Vagina (tissue), 2 donors: ENCODE measurements at regions not wholly inside any gene's neighbourhood (a gene's known extent, or its start where the extent isn't known, plus 50 kb on each side); places are given as distances from the start of the nearest gene placed in this dataset.

ENCODE experiments used
- DNase-seq, 2 donors: peaks; one replicate each; pipeline ENCODE4 v3.0.0-alpha.2; 2017; ENCODE audit errors: extremely low spot score in 2 of 2
- H3K27ac ChIP-seq: fragments of 200-600 bp; sonication (generic); one replicate; pipeline ENCODE4 v1.5.1; 2019
- H3K27me3 ChIP-seq: fragments of 200-600 bp; sonication (generic); one replicate; pipeline ENCODE4 v1.5.1; 2019
- H3K36me3 ChIP-seq, 2 donors: fragments of 200-600 bp; sonication (generic); one replicate each; pipeline ENCODE4 v1.5.1; 2017 to 2019
- H3K4me1 ChIP-seq: fragments of 200-600 bp; sonication (generic); one replicate; pipeline ENCODE4 v1.5.1; 2019
- H3K4me3 ChIP-seq, 2 donors: fragments of 200-600 bp; sonication (generic); 1 replicate in 1 of 2; 2 replicates in 1 of 2; pipeline ENCODE4 v1.5.1; 2016 to 2019
- H3K9me3 ChIP-seq: fragments of 200-600 bp; sonication (generic); one replicate; pipeline ENCODE4 v1.5.1; 2019
- CTCF ChIP-seq, 3 experiments: fragments of 450-650 bp in 2 of 3; fragments of 200-600 bp in 1 of 3; sonication (generic) in 1 of 3; IDR thresholded peaks; one replicate each; pipeline ENCODE4 v1.5.1; 2017 to 2019; ENCODE audit warnings: antibody characterized with exemption in 3 of 3, mild to moderate bottlenecking in 2 of 3, moderate library complexity in 2 of 3
- POLR2A ChIP-seq, 2 donors: fragments of 450-650 bp; IDR thresholded peaks; one replicate each; pipeline ENCODE4 v1.6.1; 2017; ENCODE audit warnings: antibody characterized with exemption in 2 of 2, mild to moderate bottlenecking in 2 of 2, moderate library complexity in 2 of 2
- POLR2AphosphoS5 ChIP-seq, 2 donors: sonication (generic); formaldehyde crosslinking; IDR thresholded peaks; one replicate each; pipeline ENCODE4 v1.9.0; 2017; ENCODE audit warnings: antibody characterized with exemption in 2 of 2, mild to moderate bottlenecking in 2 of 2, low read depth in 1 of 2; ENCODE audit not compliant: insufficient read depth in 1 of 2
- intact Hi-C: fragments of 100-400 bp; cut with DNase I; formaldehyde crosslinking; loops from one replicate; pipeline ENCODE4 v1.15.1; 2023

- Histone ChIP-seq H3K27me3 (no peaks in the 10 kb centered on the region), H3K36me3 (no peaks in the 10 kb centered on the region), H3K4me1 (no peaks in the 10 kb centered on the region), H3K9me3 (no peaks in the 10 kb centered on the region), H3K27ac (no peak overlapping the region), H3K4me3 (no peak overlapping the region)
- intact Hi-C loops: no loop called here
- TF ChIP-seq POLR2A (IDR thresholded peaks at IDR 0.05) (no peak), POLR2AphosphoS5 (IDR thresholded peaks at IDR 0.05; ENCODE audit: insufficient read depth in 1 of 2, low read depth in 1 of 2) (no peak), CTCF (IDR thresholded peaks at IDR 0.05) (no peak)
- peak; percentile 55 to 65 for DNase-seq
Measured at GRCh38 chr15:93244696-93245660, 156.0 kb upstream of the RGMA start.

- no peaks in the 10 kb centered on the region for H3K27me3 ChIP-seq
- no peak overlapping the region for H3K27ac ChIP-seq
- no peaks in the 10 kb centered on the region for H3K4me1 ChIP-seq
- intact Hi-C loops: no loop called here
- TF ChIP-seq POLR2AphosphoS5 (IDR thresholded peaks at IDR 0.05; ENCODE audit: insufficient read depth in 1 of 2, low read depth in 1 of 2) (no peak), POLR2A (IDR thresholded peaks at IDR 0.05) (no peak), CTCF (IDR thresholded peaks at IDR 0.05) (no peak)
- no peaks in the 10 kb centered on the region for H3K36me3 ChIP-seq
- no peak overlapping the region for H3K4me3 ChIP-seq
- no peaks in the 10 kb centered on the region for H3K9me3 ChIP-seq
- DNase-seq: peak in 1 of 2 donors; percentile 20
Measured at GRCh38 chr15:93243573-93243972, 154.6 kb upstream of the RGMA start.

- Histone ChIP-seq H3K36me3 (no peaks in the 10 kb centered on the region), H3K27me3 (no peaks in the 10 kb centered on the region), H3K4me3 (no peak overlapping the region), H3K9me3 (no peaks in the 10 kb centered on the region), H3K4me1 (no peaks in the 10 kb centered on the region), H3K27ac (no peak overlapping the region)
- TF ChIP-seq POLR2A (IDR thresholded peaks at IDR 0.05) (no peak), CTCF (IDR thresholded peaks at IDR 0.05) (no peak), POLR2AphosphoS5 (IDR thresholded peaks at IDR 0.05; ENCODE audit: insufficient read depth in 1 of 2, low read depth in 1 of 2) (no peak)
- DNase-seq: no peak
- intact Hi-C loops: no loop called here
Measured at GRCh38 chr15:93241696-93242585, 152.9 kb upstream of the RGMA start.

- Histone ChIP-seq H3K27ac (no peak overlapping the region), H3K36me3 (no peaks in the 10 kb centered on the region), H3K4me1 (no peaks in the 10 kb centered on the region), H3K27me3 (no peaks in the 10 kb centered on the region), H3K4me3 (no peak overlapping the region), H3K9me3 (no peaks in the 10 kb centered on the region)
- intact Hi-C loops: no loop called here
- TF ChIP-seq POLR2AphosphoS5 (IDR thresholded peaks at IDR 0.05; ENCODE audit: insufficient read depth in 1 of 2, low read depth in 1 of 2) (no peak), POLR2A (IDR thresholded peaks at IDR 0.05) (no peak), CTCF (IDR thresholded peaks at IDR 0.05) (no peak)
- DNase-seq: no peak
Measured at GRCh38 chr15:93239993-93240392, 151.0 kb upstream of the RGMA start.
